Uterus (tissue), 2 donors: ENCODE measurements at regions not wholly inside any gene's neighbourhood (a gene's known extent, or its start where the extent isn't known, plus 50 kb on each side); places are given as distances from the start of the nearest gene placed in this dataset.

Experiments
- POLR2A ChIP-seq, 2 donors: fragments of 450-650 bp; IDR thresholded peaks; one replicate each; pipeline ENCODE4 v1.6.1; 2016; ENCODE audit warnings: antibody characterized with exemption in 2 of 2, mild to moderate bottlenecking in 1 of 2, moderate library complexity in 1 of 2
- TF ChIP-seq, protein P1 (sequence below), 4 experiments: fragments of 200-600 bp in 2 of 4; fragments of 450-650 bp in 2 of 4; sonication (generic) in 2 of 4; IDR thresholded peaks; one replicate each; pipeline ENCODE4 v1.5.1; 2016 to 2019; ENCODE audit warnings: antibody characterized with exemption in 4 of 4, mild to moderate bottlenecking in 2 of 4, moderate library complexity in 1 of 4

DNA sequence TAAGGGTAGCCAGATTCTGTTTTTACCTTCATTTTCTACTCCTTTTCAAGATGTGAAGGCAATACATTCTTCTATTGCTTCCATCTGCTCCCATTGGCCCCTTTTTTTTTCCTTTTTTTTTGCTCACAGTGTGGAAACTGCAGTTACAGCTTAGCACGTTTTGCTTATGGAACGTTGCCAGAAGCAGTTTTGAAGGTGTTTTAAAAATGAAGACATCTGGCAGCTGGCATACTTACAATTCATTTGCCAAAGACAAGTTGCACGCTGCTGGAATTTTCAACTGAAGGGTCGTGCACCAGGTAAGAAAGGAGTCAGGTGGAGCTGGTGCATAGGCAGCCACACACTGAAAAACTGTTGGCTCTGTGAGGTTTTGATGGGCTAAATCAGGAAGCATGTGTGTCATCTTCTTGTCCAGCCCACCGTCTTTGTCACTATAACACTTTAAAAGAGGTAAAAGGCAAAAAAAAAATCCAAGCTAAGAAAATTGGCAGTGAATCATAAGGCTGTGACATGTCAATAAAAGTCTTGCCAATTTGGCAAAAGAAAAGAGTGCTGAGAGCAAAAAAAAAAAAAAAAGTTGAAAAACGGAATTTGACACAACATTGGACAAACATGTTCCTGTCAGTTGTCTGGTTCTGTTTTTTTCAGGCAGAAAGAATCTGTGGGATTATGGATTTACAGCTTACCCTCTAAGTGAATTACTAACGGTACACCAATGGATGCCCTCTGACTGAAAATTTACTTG is 225.4 kb upstream of the SOX2 start:
- TF ChIP-seq, protein P1, sequence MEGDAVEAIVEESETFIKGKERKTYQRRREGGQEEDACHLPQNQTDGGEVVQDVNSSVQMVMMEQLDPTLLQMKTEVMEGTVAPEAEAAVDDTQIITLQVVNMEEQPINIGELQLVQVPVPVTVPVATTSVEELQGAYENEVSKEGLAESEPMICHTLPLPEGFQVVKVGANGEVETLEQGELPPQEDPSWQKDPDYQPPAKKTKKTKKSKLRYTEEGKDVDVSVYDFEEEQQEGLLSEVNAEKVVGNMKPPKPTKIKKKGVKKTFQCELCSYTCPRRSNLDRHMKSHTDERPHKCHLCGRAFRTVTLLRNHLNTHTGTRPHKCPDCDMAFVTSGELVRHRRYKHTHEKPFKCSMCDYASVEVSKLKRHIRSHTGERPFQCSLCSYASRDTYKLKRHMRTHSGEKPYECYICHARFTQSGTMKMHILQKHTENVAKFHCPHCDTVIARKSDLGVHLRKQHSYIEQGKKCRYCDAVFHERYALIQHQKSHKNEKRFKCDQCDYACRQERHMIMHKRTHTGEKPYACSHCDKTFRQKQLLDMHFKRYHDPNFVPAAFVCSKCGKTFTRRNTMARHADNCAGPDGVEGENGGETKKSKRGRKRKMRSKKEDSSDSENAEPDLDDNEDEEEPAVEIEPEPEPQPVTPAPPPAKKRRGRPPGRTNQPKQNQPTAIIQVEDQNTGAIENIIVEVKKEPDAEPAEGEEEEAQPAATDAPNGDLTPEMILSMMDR (IDR thresholded peaks at IDR 0.05): no peak
- no peak for TF ChIP-seq POLR2A (IDR thresholded peaks at IDR 0.05)
